Ishikawa (cell line): ENCODE measurements at regions not wholly inside any gene's neighbourhood (a gene's known extent, or its start where the extent isn't known, plus 50 kb on each side); places are given as distances from the start of the nearest gene placed in this dataset.

Experiments
- CEBPB ChIP-seq: IDR thresholded peaks from 2 replicates; pipeline ENCODE4 v1.6.1; 2012
- CREB1 ChIP-seq: IDR thresholded peaks from 2 replicates; pipeline ENCODE4 v1.6.1; 2012; ENCODE audit warnings: low read depth
- EGR1 ChIP-seq: IDR thresholded peaks from 2 replicates; pipeline ENCODE4 v1.6.1; 2012
- EP300 ChIP-seq: IDR thresholded peaks from 2 replicates; pipeline ENCODE4 v1.6.1; 2012; ENCODE audit warnings: borderline replicate concordance
- FOXM1 ChIP-seq: IDR thresholded peaks from 2 replicates; pipeline ENCODE4 v1.6.1; 2012; ENCODE audit warnings: low read depth, borderline replicate concordance
- NFIC ChIP-seq: IDR thresholded peaks from 2 replicates; pipeline ENCODE4 v1.6.1; 2012
- RAD21 ChIP-seq: IDR thresholded peaks from 2 replicates; pipeline ENCODE4 v1.6.1; 2012; ENCODE audit warnings: low read depth
- TAF1 ChIP-seq: IDR thresholded peaks from 2 replicates; pipeline ENCODE4 v1.6.1; 2012; ENCODE audit warnings: low read depth, mild to moderate bottlenecking
- TCF12 ChIP-seq: IDR thresholded peaks from 2 replicates; pipeline ENCODE4 v1.6.1; 2012; ENCODE audit warnings: low read depth
- TEAD4 ChIP-seq: IDR thresholded peaks from 2 replicates; pipeline ENCODE4 v1.6.1; 2012
- YY1 ChIP-seq: IDR thresholded peaks from 2 replicates; pipeline ENCODE4 v1.6.1; 2012; ENCODE audit warnings: low read depth
- ZBTB7A ChIP-seq: IDR thresholded peaks from 2 replicates; pipeline ENCODE4 v1.6.1; 2012; ENCODE audit warnings: low read depth
- TF ChIP-seq, protein P1 (sequence below): IDR thresholded peaks from 2 replicates; pipeline ENCODE4 v1.6.1; 2012; ENCODE audit warnings: low read depth, mild to moderate bottlenecking
- TF ChIP-seq, protein P2 (sequence below): IDR thresholded peaks from 2 replicates; pipeline ENCODE4 v1.6.1; 2012
- TF ChIP-seq, protein P3 (sequence below): IDR thresholded peaks from 2 replicates; pipeline ENCODE4 v1.6.1; 2012

- TF ChIP-seq YY1: no peak
These were observed 408.7 kb downstream of the TLE4 start for GRCh38 chr9:79980432-79980831.

GRCh38 chr9:79977510-79978197 lies 405.9 kb downstream of the TLE4 start:
- no peak for TF ChIP-seq FOXM1
- TF ChIP-seq, protein P1, sequence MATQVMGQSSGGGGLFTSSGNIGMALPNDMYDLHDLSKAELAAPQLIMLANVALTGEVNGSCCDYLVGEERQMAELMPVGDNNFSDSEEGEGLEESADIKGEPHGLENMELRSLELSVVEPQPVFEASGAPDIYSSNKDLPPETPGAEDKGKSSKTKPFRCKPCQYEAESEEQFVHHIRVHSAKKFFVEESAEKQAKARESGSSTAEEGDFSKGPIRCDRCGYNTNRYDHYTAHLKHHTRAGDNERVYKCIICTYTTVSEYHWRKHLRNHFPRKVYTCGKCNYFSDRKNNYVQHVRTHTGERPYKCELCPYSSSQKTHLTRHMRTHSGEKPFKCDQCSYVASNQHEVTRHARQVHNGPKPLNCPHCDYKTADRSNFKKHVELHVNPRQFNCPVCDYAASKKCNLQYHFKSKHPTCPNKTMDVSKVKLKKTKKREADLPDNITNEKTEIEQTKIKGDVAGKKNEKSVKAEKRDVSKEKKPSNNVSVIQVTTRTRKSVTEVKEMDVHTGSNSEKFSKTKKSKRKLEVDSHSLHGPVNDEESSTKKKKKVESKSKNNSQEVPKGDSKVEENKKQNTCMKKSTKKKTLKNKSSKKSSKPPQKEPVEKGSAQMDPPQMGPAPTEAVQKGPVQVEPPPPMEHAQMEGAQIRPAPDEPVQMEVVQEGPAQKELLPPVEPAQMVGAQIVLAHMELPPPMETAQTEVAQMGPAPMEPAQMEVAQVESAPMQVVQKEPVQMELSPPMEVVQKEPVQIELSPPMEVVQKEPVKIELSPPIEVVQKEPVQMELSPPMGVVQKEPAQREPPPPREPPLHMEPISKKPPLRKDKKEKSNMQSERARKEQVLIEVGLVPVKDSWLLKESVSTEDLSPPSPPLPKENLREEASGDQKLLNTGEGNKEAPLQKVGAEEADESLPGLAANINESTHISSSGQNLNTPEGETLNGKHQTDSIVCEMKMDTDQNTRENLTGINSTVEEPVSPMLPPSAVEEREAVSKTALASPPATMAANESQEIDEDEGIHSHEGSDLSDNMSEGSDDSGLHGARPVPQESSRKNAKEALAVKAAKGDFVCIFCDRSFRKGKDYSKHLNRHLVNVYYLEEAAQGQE: no peak
- TF ChIP-seq, protein P2, sequence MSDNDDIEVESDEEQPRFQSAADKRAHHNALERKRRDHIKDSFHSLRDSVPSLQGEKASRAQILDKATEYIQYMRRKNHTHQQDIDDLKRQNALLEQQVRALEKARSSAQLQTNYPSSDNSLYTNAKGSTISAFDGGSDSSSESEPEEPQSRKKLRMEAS: no peak
- no peak for TF ChIP-seq YY1
- TF ChIP-seq TAF1: no peak
- no peak for TF ChIP-seq TCF12
- no peak for TF ChIP-seq ZBTB7A
- no peak for TF ChIP-seq EGR1
- TF ChIP-seq CEBPB: no peak
- no peak for TF ChIP-seq RAD21
- no peak for TF ChIP-seq TEAD4
- no peak for TF ChIP-seq EP300
- no peak for TF ChIP-seq CREB1

GRCh38 chr9:79977074-79977435 lies 405.3 kb downstream of the TLE4 start:
- TF ChIP-seq CEBPB: no peak
- TF ChIP-seq FOXM1: no peak
- TF ChIP-seq CREB1: no peak
- TF ChIP-seq, protein P1: no peak
- TF ChIP-seq EP300: no peak
- no peak for TF ChIP-seq ZBTB7A
- no peak for TF ChIP-seq RAD21
- no peak for TF ChIP-seq YY1
- TF ChIP-seq NFIC: no peak

DNA sequence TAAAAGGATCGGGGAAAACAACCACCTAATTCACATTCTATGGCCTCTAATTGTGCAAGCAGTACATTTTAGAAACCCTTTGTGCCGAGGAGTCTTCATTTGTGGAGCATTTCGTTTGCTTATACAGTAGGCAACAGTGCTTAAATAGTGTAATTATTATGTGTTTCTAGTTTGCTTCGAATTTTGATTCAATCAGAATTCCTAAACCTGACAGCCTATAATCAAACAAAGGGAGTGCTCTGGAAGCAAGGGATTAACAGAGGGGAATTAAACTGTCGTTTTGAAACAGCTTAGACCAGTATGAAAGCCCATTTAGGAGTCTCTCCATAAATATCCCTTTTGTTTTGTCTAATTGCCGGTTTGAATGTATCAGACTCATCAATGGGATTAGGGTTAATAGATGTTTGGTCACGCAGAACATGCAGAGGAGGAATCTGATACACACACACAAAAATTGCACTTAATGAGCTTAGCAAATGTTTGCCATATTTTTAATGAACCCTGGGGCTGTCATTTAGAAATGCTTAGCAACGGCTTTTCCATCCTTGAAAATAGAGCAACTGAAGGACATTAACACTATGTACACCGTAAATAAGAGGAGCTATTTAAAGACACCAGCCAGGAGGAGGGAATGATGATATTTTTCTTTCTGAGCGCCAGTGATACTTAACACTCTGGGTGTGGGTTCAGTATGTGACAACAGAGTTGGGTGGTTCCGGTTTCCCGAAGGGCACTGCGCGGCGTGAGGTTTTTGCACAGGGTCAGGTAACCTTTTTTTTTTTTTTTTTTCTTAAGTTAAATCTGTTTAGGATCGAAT lies 404.7 kb downstream of the TLE4 start:
- TF ChIP-seq TAF1: no peak

- TF ChIP-seq FOXM1 (no peak), CEBPB (no peak), EGR1 (no peak), TAF1 (no peak), CREB1 (no peak), NFIC (no peak), TEAD4 (no peak), EP300 (no peak), TCF12 (no peak), ZBTB7A (no peak), YY1 (no peak), RAD21 (no peak)
- TF ChIP-seq, protein P1: no peak
- TF ChIP-seq, protein P3, sequence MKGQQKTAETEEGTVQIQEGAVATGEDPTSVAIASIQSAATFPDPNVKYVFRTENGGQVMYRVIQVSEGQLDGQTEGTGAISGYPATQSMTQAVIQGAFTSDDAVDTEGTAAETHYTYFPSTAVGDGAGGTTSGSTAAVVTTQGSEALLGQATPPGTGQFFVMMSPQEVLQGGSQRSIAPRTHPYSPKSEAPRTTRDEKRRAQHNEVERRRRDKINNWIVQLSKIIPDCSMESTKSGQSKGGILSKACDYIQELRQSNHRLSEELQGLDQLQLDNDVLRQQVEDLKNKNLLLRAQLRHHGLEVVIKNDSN: no peak
- TF ChIP-seq, protein P2: no peak
These were observed 404.0 kb downstream of the TLE4 start for GRCh38 chr9:79975621-79976256.
